Endothelial cell of umbilical vein (primary cell): ENCODE measurements at regions not wholly inside any gene's neighbourhood (a gene's known extent, or its start where the extent isn't known, plus 50 kb on each side); places are given as distances from the start of the nearest gene placed in this dataset.

Experiments
- BruUV-seq: library from RNA; stranded (reverse); fragments of 400-500 nt; replicated peaks from 2 replicates; lab custom pipeline; 2021; lab: Mats Ljungman, UMichigan
- CTCF ChIA-PET: fragments of 300-600, 350-600 bp; sonication (Branson Sonifier 250); formaldehyde crosslinking; loops from one replicate; lab custom pipeline; 2021; ENCODE audit warnings: antibody characterized with exemption, inconsistent platforms; lab: Charles Lee
- POLR2A ChIA-PET: fragments of 300-600, 350-600 bp; sonication (Branson Sonifier 250); formaldehyde crosslinking; loops from one replicate; lab custom pipeline; 2021; ENCODE audit warnings: antibody characterized with exemption, inconsistent platforms; lab: Charles Lee
- DNase-seq: peaks from one replicate; pipeline ENCODE4 v3.0.0-alpha.2; 2011; ENCODE audit warnings: low read depth, low spot score
- FAIRE-seq: peaks from 2 replicates; lab custom pipeline; 2011; peaks lifted over from hg19 to GRCh38; lab: Jason Lieb, UNC
- H2AFZ ChIP-seq: 2 replicates; pipeline ENCODE4 v1.6.0; 2012; ENCODE audit warnings: low read depth, low read length, control low read depth, inconsistent platforms
- H3K27ac ChIP-seq: 2 replicates; pipeline ENCODE4 v1.5.1; 2011; ENCODE audit warnings: low read depth, mild to moderate bottlenecking, control low read depth, low read length, moderate library complexity; ENCODE audit not compliant: insufficient read depth
- H3K27me3 ChIP-seq, 2 experiments: 2 replicates each; pipeline versions ENCODE4 v1.6.0 to v1.6.1; 2011; ENCODE audit warnings: low read length in 2 of 2, mixed read lengths in 1 of 2; ENCODE audit not compliant: control insufficient read depth in 2 of 2, insufficient read depth in 2 of 2
- H3K36me3 ChIP-seq, 2 experiments: 2 replicates in 1 of 2; 3 replicates in 1 of 2; pipeline ENCODE4 v1.5.1; 2011; ENCODE audit warnings: low read length in 2 of 2, mild to moderate bottlenecking in 1 of 2, moderate library complexity in 1 of 2; ENCODE audit not compliant: control insufficient read depth in 2 of 2, insufficient read depth in 2 of 2; ENCODE audit errors: extremely low read depth in 1 of 2
- H3K4me1 ChIP-seq: 3 replicates; pipeline ENCODE4 v1.5.1; 2011; ENCODE audit warnings: mild to moderate bottlenecking, low read length; ENCODE audit not compliant: control insufficient read depth, insufficient read depth; ENCODE audit errors: extremely low read depth
- H3K4me2 ChIP-seq: 2 replicates; pipeline ENCODE4 v1.6.1; 2011; ENCODE audit warnings: low read length, control low read depth, mixed read lengths; ENCODE audit not compliant: insufficient read depth
- H3K4me3 ChIP-seq, 3 experiments: fragments of 200-600 bp in 1 of 3; sonication (generic), shearing (Covaris generic) in 1 of 3; replicated peaks in 1 of 3; 2 replicates each; pipeline ENCODE4 v1.5.1; 2011 to 2016; ENCODE audit warnings: control low read depth in 3 of 3, low read length in 3 of 3, mild to moderate bottlenecking in 2 of 3, inconsistent platforms in 1 of 3, low read depth in 1 of 3, moderate library complexity in 1 of 3; ENCODE audit not compliant: insufficient read depth in 1 of 3
- H3K79me2 ChIP-seq: 2 replicates; pipeline ENCODE4 v1.6.0; 2012; ENCODE audit warnings: low read length, inconsistent platforms; ENCODE audit not compliant: control insufficient read depth, insufficient read depth
- H3K9ac ChIP-seq: replicated peaks from 2 replicates; pipeline ENCODE3; 2011; ENCODE audit warnings: low read length, control low read depth; ENCODE audit not compliant: insufficient read depth; ENCODE audit errors: extremely low read depth
- H3K9me1 ChIP-seq: replicated peaks from 3 replicates; pipeline ENCODE4 v1.6.0; 2011; ENCODE audit warnings: mild to moderate bottlenecking, low read length; ENCODE audit not compliant: control insufficient read depth, insufficient read depth; ENCODE audit errors: extremely low read depth
- H3K9me3 ChIP-seq: replicated peaks from 2 replicates; pipeline ENCODE4 v1.5.1; 2012; ENCODE audit warnings: low read length, inconsistent platforms; ENCODE audit not compliant: control insufficient read depth, insufficient read depth
- H4K20me1 ChIP-seq: replicated peaks from 2 replicates; pipeline ENCODE3; 2011; ENCODE audit warnings: mild to moderate bottlenecking, low read length; ENCODE audit not compliant: control insufficient read depth, insufficient read depth; ENCODE audit errors: extremely low read depth
- CTCF ChIP-seq, 2 donors: IDR thresholded peaks; 1 replicate in 1 of 2; 2 replicates in 1 of 2; pipeline ENCODE4 v1.5.1; 2011; ENCODE audit warnings: low read length in 2 of 2, mild to moderate bottlenecking in 2 of 2, moderate library complexity in 2 of 2, control low read depth in 1 of 2, inconsistent platforms in 1 of 2, low read depth in 1 of 2; ENCODE audit not compliant: insufficient read depth in 1 of 2; ENCODE audit errors: extremely low read depth in 1 of 2
- EZH2 ChIP-seq: IDR thresholded peaks from 2 replicates; pipeline ENCODE4 v1.6.1; 2012; ENCODE audit warnings: borderline replicate concordance, low read depth, mild to moderate bottlenecking, moderate library complexity, low read length, inconsistent platforms; ENCODE audit not compliant: severe bottlenecking
- FOS ChIP-seq: IDR thresholded peaks from 2 replicates; pipeline ENCODE4 v1.6.1; 2011; ENCODE audit warnings: mild to moderate bottlenecking, low read length, moderate library complexity, borderline replicate concordance; ENCODE audit not compliant: insufficient read depth
- GATA2 ChIP-seq: IDR thresholded peaks from 2 replicates; pipeline ENCODE4 v1.7.0; 2011; ENCODE audit warnings: low read depth, mild to moderate bottlenecking, moderate library complexity, mixed read lengths, low read length; ENCODE audit not compliant: insufficient read length, insufficient read depth
- JUN ChIP-seq: IDR thresholded peaks from 2 replicates; pipeline ENCODE4 v1.6.1; 2011; ENCODE audit warnings: borderline replicate concordance, low read depth; ENCODE audit not compliant: insufficient read length, insufficient read depth
- MAX ChIP-seq: IDR thresholded peaks from 2 replicates; pipeline ENCODE4 v1.6.1; 2011; ENCODE audit not compliant: insufficient read depth, insufficient read length
- MYC ChIP-seq: IDR thresholded peaks from one replicate; pipeline ENCODE4 v1.6.1; 2011; ENCODE audit warnings: mild to moderate bottlenecking, low read depth, low read length
- POLR2A ChIP-seq: IDR thresholded peaks from 2 replicates; pipeline ENCODE4 v1.6.1; 2012; ENCODE audit warnings: low read depth, mild to moderate bottlenecking, control low read depth, low read length
- POLR2AphosphoS5 ChIP-seq: IDR thresholded peaks from 2 replicates; pipeline ENCODE4 v1.6.1; 2012; ENCODE audit warnings: low read depth, mild to moderate bottlenecking, control low read depth, low read length, moderate library complexity; ENCODE audit not compliant: insufficient read depth
- dilution Hi-C: fragments of 300-500 bp; cut with MboI; formaldehyde crosslinking; loops from one replicate; pipeline ENCODE4 v1.15.0; 2019; ENCODE audit warnings: low sequenced_read_pairs; ENCODE audit not compliant: extremely low pct_ligation_motif_present
- intact Hi-C: fragments of 100-400 bp; cut with micrococcal nuclease; formaldehyde crosslinking; loops from one replicate; pipeline ENCODE4 v1.10.0; 2022

- Histone ChIP-seq H3K36me3 (no peaks in the 10 kb centered on the region), H3K79me2 (no peaks in the 10 kb centered on the region), H3K4me2 (no peak overlapping the region), H4K20me1 (no peaks in the 10 kb centered on the region), H3K27ac (no peak overlapping the region), H3K9me1 (peaks cover 2% of the 10 kb centered on the region), H2AFZ (no peak overlapping the region), H3K9me3 (no peaks in the 10 kb centered on the region), H3K4me3 (no peak overlapping the region), H3K9ac (no peak overlapping the region), H3K27me3 (no peaks in the 10 kb centered on the region), H3K4me1 (no peaks in the 10 kb centered on the region)
- DNase-seq (no peak), FAIRE-seq (no peak)
- CTCF ChIA-PET = no interaction called here
- no peak for TF ChIP-seq FOS
- no peak for TF ChIP-seq POLR2AphosphoS5
- TF ChIP-seq MYC = no peak
- no peak for TF ChIP-seq POLR2A
- TF ChIP-seq JUN = no peak
- intact Hi-C loops = no loop called here
- BruUV-seq = no TSS peak
- dilution Hi-C loops = no loop called here
- POLR2A ChIA-PET = no interaction called here
These were observed 1574.2 kb downstream of the EFNB2 start for GRCh38 chr13:104961246-104961645.

- intact Hi-C loops (no loop called here), dilution Hi-C loops (no loop called here)
- TF ChIP-seq MYC (no peak), FOS (no peak), CTCF (IDR thresholded peaks at IDR 0.05; ENCODE audit: extremely low read depth in 1 of 2, insufficient read depth in 1 of 2, low read depth in 1 of 2, low read length in 2 of 2) (no peak), POLR2A (no peak), JUN (no peak), POLR2AphosphoS5 (no peak), GATA2 (no peak), EZH2 (no peak), MAX (no peak)
- POLR2A ChIA-PET = no interaction called here
- no peaks in the 10 kb centered on the region for H4K20me1 ChIP-seq
- H3K9ac ChIP-seq = no peak overlapping the region
- no TSS peak for BruUV-seq
- H3K9me3 ChIP-seq = no peaks in the 10 kb centered on the region
- H3K27me3 ChIP-seq = no peaks in the 10 kb centered on the region
- CTCF ChIA-PET = no interaction called here
- no peaks in the 10 kb centered on the region for H3K36me3 ChIP-seq
- H3K4me1 ChIP-seq = no peaks in the 10 kb centered on the region
- DNase-seq (no peak), FAIRE-seq (no peak)
- H3K4me3 ChIP-seq = no peak overlapping the region
- H3K4me2 ChIP-seq = no peak overlapping the region
- H3K9me1 ChIP-seq = no peaks in the 10 kb centered on the region
- H3K27ac ChIP-seq = no peak overlapping the region
- no peak overlapping the region for H2AFZ ChIP-seq
- no peaks in the 10 kb centered on the region for H3K79me2 ChIP-seq
These were observed 1581.3 kb downstream of the EFNB2 start for GRCh38 chr13:104954210-104954609.
